ENCODE measurements at regions not wholly inside any gene's neighbourhood (a gene's known extent, or its start where the extent isn't known, plus 50 kb on each side); places are given as distances from the start of the nearest gene placed in this dataset.

DNA sequence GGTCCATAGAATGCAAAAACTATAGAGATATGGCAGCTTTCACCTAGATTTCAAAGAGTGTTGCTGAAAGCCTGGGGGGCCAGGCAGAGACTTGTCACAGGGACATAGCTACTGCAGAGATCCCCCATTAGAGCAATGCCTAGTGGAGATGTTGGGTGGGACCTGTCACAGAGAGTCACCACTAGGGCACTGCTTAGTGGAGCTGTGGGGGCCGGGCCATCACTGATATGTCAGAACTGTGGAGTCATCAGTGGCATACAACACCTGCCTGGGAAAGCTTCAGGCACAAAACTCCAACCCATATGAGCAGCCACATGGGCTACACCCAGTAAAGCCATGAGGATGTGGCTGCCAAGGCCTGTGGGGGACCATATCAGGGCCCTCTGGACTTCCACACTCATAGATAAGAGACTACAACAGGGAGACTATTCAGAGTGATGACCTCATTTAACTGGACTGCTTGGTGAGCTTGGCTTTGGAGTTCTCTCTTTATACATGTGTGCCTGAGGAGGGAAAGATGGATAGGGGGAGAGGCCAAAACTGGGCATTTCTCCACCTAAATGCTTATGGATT, 176.3 kb downstream of the ZNF621 start:
- DNase-seq (ENCODE audit: low read depth, low spot score) = no peak

DNA sequence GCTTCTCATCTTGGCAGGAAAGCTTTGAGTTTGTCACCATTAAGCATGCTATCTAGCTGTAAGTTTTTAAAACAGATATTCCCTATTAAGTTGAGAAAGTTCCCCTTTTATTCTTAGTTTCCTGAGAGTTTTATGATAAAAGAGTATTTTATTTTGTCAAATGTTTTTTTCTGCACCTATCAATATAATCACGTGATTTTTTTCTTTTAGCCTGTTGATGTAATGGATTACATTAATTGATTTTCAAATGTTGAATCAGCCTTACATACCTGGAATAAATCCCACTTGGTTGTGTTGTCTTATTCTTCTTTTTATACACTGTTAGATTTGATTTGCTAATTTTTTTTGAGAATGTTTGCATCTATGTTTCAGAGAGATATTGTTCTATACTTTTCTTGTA, 179.5 kb downstream of the ZNF621 start:
- DNase-seq (ENCODE audit: low read depth, low spot score) = no peak

DNA sequence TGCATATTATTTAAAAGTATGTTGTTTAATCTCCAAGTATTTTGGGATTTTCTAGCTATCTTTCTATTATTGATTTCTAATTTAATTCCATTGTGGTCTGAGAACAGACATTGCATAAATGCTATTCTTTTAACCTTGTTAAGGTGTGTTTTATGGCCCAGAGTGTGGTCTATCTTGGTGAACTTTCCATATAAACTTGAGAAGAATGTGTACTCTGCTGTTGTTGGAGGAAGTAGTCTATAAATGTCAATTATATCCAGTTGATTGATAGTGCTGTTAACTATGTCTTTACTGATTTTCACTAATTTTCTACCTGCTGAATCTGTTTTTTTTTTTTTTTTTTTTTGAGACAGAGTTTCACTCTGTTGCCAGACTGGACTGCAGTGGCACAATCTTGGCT, 180.9 kb downstream of the ZNF621 start:
- DNase-seq (ENCODE audit: low read depth, low spot score) = no peak

DNA sequence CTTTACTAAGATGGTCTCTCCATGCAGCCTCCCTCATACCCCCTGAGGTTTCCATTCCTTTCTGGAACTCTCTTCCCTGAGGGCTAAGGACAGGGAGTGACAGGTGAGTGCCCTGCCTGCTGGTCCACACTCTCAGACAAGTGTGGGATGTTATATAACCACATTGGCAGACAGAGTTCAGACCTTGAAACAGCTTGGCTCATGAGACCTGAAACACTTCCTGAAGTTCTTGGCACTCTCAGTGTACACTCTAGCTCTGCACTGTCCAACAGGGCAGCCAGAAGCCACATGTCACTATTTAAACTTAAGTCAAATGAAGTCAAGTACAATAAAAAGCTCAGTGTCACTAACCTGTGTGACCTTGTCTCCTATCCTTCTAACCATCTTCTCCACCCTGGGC, 188.5 kb downstream of the ZNF621 start:
- no peak for DNase-seq (ENCODE audit: low read depth, low spot score)

DNA sequence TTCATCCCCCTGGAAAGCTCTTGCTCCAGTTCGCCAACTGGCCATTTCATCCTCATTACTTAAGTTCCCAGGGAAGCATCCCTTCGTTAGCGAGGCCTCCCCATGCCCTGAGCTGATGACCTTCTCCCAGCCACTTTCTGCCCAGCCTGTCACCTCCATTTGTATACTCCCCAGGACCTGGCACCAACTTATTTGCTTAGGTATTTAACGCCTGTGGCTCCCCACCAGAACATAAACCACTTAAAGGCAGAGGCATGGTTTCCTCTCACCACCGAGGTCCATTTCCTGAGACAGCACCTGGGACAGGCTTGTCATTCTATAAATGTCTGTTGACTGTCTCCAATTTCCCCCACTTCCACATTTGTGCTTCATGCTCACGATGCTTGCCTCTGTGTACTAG, 189.0 kb downstream of the ZNF621 start:
- no peak for DNase-seq (ENCODE audit: low read depth, low spot score)

DNA sequence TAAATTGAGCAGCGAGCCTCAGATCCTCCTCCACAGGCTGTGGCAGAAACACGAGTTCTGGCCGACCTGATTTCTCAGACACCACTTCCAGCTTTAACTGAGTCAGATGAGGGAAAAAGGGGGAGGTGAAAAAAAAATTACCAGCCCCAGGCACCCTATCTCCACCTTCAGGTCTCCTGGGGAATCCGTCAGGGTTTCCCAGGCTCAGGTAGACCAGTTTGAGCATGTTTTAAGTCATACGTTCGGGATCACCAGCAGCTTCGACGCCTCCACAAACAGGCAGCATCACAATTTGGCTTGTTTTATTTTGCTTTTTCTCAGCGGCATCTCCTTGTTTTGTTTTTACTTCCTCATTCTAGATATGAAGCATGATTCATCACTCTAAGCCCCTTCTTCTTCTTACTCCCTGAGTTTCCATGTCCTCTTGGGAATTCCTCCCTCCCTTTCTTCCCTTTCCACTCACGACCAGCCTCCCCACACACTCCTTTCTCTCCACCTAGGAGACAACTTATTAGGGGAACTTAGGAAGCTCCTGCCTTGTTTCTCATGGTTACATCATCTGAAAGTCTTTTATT, 190.1 kb downstream of the ZNF621 start:
- DNase-seq (ENCODE audit: low read depth, low spot score) = no peak

DNA sequence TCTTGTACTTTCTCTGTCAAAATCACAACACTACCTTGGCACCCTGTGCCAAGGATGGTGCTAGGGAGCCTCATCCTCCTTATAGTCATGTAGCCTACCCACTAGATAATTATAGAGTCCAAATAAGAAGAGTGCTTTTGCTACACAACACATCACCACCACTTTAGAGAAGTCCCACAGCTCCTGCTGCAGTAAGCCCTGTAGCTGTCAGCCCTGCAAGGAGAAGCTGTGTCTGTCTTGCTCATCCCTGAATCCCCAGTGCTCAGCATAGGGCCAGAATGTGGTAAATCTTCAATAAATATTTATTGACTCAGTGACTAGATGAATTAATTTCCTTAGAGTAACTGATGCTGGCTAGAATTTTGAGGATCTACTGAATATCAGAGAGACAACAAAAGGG, 190.8 kb downstream of the ZNF621 start:
- no peak for DNase-seq (ENCODE audit: low read depth, low spot score)

DNA sequence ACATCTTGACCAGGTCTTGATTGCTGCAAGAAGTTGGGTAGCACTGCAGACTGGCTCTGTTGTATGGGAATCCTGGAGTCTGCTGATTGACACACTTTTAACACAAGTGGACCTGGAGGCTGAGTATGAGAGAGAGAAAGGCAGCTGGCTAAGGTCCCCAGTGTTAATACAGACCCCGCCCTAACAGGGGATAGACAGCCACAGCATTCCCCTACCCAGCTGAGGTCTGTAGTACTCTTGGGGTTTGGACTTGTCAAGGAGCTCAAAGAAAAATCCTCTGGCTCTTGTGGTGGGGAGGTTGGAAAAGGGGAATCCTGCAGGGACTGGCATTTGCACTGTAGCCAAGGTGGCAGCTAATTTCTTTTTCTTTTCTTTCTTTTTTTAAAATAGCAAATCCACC, 192.7 kb downstream of the ZNF621 start:
- DNase-seq (ENCODE audit: low read depth, low spot score) = no peak

DNA sequence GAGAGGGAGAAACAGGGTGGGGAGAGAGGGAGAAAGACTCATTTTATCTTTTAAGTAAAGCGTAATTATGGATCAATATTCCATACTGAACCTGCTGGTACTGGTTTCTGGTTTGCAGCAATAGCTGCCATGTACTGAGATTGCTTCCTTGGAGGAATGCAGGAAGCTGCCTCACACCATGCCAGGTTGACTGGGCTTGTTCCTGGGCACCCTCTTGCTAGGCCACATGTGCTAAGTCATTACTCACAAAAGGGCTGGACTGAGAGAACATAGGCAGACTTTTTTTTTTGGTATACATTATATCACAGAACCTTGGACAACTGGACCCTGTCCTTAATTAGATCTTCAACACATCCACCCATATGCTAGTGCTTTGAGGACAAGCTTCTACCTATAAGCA, 193.4 kb downstream of the ZNF621 start:
- DNase-seq (ENCODE audit: low read depth, low spot score) = no peak

DNA sequence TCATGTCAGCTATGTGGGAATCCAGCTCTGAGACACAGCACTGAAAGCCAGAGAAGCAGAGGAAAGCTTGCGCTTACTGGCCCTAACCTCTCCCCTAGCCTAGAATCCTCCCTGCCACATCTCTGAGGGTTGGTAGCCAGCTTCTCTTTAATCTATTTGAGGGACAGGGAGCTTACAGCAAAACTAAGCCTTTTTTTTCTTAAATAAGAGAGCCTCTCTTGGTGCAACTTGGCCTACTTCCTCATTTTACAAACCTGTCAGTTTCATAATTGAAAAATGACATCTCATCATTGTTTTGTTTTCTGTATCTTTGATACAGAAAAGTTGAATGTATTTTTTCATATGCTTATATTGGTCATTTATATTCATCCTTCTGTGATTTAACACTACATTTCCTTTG, 193.9 kb downstream of the ZNF621 start:
- DNase-seq (ENCODE audit: low read depth, low spot score) = no peak

DNA sequence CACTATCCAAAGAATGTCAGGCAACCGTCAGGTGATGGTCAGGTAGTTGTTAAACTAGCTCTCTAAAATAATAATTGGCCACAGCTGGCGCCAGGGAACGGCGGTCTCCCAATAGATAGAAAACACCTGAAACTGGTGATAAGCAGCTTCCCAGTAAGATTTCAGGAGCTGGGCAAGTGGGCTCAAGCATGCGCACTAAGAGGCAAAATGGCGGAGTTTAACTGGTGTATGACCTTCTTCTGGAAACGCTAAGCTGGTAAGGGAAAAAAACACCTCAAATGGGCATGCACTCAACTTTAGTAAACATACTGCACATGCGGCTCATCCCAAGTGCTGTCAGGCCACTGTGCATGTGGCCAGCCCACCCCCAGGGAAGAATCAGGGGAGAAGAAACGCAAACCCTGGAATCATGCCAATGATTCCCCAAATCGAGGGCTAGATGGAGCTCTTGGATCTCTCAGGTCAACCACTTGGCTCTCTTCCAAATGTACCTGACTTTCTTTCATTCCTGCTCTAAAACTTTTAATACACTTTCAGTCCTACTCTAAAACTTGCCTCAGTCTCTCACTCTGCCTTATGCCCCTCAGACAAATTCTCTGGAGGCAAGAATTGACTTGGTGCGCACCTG, 195.0 kb downstream of the ZNF621 start:
- DNase-seq (ENCODE audit: low read depth, low spot score) = peak; percentile 27

DNA sequence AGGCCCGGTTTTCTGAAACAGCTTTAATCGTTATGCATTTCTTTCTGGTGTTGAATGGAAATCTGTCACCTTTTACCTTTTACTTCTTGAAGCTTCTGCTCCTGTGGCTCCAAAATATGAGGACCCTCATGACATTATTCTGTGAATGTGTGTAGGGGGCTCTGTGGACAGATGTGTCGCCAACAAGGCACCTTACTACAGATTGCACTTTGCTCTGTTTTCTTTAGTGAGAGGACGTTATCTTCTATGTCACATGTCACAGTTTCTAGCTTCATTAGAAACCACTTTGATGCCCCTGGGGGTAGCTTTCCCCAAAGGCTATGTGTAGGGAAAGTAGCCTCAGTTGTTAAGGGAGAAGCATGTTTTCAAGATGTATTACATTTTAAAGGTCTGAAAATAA, 195.6 kb downstream of the ZNF621 start:
- DNase-seq (ENCODE audit: low read depth, low spot score) = no peak

DNA sequence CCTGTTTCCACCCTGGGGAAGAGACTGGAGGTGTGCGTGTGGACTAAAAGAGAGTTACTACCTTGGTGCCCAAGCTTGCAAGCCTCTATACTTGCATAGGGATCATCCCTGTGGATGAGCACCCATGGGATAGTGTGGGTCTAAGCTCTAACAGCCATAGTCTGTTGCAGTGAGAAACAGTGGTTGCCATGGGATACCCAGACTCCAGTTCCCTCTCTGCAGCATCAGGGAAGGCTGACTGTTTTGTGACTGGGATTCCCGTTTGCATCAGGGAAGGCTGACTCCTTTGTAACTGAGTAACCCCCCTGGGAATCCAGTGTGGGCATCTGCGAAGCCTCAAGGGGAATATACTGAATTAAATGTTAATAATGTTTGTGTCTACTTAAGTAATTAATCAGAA, 196.1 kb downstream of the ZNF621 start:
- DNase-seq (ENCODE audit: low read depth, low spot score) = no peak

DNA sequence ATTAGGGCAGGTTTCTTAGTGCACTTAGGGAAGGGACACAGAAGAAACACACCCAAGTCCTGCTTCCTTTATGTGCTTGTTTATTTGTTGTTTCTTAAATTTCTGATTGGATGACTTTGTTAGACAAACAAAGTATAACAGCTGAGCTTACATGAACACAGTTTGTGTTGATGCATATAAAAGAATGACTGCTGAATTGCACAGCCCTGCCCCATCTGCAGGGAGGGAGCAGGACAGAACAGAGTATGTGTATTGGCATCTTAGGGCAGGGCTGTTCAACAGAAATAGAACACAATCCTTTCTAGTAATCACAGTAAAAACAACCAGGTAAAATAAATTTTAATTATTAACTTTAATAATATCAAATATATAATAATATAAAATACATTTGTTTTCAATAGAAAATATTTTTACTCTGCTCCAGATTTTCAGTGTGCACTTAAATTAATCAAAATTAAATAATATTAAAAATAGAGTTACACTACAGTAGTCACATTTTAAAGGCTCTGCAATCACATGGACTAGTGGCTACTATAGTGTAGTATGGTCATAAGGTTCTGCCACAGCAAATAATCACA, 198.4 kb downstream of the ZNF621 start:
- no peak for DNase-seq (ENCODE audit: low read depth, low spot score)

DNA sequence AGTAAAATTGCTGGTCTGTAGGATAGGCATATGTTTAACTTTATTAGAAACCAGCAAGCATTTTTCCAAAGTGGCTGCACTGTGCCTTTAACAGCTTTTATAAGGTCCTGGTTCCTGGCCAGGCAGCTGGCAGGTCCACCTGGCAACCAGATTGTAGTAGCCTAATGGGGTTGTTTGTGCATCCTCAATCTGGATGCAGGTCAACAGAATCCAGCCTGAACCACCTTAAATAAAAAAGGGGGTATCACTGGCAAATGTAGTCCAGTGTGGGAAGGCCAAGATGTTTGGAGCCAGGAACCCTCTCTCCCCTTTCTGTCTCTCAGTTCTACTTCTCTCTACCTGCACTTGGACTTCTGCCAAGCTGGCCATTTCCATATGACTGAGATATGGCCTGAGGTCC, 200.3 kb downstream of the ZNF621 start:
- no peak for DNase-seq (ENCODE audit: low read depth, low spot score)

DNA sequence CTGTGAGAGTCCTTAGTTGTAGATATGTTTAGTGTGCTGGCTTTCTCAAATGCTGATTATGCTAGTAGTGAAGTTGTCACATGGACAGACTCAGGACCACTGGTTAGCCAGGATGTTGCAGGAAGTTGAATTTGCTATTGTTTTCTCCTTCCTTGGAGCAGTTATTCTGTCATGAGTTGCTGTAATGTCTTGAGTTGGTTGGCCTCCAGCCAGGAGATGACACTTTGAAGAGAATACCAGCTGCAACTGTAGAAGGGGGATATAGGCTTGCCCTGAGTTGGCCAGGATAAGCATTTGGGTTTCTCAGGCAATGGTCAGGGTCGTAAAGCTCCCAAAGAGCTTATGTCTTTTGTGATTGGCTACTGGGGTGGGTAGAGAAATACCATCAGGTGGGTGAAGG, 206.7 kb downstream of the ZNF621 start:
- no peak for DNase-seq (ENCODE audit: low read depth, low spot score)

DNA sequence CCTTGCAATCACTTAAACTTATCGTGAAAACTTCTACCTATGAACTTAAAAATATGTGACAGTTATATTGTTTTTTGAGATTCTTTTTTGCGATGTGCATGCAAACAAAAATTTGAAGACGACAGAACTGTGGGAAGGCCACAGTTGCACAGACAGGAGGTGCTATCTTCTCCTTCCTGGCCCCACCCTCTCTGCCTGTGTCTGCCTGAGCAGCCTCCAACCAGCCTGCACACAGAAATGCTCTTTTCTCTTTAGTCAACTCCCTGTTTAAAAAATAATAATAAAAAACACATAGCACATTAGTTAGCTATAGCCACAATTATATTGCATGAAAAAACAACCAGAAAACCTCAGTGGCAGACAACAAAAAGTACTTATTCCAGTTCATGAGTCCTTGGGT, 212.2 kb downstream of the ZNF621 start:
- DNase-seq (ENCODE audit: low read depth, low spot score) = no peak

DNA sequence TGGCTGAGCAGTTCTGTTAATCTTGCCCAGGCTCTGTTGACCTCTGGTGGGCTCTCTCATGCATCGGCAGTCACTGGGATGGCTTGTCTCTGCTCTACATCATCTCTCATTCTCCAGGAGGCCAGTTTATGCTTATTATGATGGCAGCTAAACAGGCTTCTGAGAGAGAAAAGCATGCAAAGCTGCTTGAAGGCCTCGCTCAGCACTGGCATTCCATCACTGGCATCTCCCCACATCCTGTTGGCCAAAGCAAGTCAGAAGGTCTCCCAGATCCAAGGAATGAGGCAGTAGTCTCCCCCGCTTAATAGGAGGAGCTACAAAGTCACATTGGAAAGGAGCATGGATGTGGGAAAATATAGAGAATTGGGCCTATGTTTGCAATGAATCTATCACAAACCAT, 212.6 kb downstream of the ZNF621 start:
- DNase-seq (ENCODE audit: low read depth, low spot score) = peak; percentile 22

DNA sequence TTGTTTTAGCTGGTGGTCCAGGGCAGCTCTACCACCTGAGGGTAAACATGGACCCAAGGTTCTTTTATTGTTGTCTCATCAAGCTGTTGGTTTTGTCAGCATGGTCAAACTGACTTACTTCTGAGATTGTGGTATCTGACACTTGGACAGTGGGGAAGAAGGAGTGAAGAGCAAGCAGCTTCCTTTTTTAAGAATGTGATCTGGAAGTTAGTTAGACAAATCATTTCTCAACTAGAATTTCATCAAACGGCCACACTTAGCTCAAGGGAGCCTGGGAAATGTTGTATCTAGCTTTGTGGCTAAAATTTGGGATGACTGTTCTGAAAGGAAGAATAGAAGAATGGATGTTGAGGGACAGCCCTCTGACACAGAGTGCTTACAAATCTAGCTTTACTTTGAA, 215.2 kb downstream of the ZNF621 start:
- no peak for DNase-seq (ENCODE audit: low read depth, low spot score)

DNA sequence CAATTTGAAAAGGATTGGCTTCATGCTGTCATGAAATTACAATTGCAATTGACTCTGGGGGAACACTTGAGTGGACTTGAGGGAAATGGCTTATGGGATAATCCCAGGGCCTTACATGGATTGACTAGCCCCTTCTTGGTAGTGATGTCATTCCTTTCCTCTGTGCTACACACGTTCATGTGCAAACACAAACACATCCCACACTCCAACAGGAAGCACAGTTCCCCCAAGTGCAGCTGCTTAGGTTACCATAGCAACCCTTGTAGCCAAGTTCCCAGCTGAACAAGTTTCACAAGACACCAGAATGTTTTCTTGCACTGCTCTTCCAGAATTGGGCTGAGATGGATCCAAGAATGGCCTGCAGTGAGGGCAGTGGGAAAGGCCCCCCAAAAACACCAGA, 217.0 kb downstream of the ZNF621 start:
- peak; percentile 46 for DNase-seq (ENCODE audit: low read depth, low spot score)

DNA sequence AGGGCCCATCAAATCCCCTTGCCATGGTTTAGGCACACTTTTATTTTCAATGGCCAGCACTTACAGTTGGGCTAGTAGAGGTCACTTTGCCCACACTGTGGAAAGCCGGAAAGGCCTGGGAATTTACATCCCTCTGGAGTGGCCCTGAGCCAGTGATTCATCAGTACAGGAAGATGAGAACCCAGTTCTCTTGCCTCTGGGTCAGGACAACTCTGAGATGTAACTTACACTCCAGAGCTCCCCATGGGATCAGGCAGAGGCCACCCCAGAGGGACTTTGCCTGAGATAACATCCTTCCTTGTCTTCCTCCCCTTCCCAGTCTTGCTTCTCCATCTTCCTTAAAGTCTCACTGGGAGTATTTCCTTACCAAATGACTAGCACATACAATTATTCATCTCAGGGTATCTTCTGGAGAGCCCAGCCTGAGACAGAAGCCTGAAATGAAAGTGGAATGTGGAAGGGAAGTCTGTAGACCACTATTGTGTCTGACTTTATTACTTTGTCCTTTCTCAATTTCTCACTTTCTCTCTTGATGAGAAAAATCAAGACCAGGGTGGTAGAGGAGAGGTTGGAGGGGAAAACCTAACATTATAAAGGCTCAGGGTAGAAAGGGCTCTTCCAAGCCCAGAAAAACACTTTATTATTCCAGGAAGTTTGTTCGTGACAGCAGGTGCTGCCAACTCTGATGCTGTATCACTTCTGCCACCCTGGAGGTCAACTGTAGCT, 220.8 kb downstream of the ZNF621 start:
- no peak for DNase-seq (ENCODE audit: low read depth, low spot score)

DNA sequence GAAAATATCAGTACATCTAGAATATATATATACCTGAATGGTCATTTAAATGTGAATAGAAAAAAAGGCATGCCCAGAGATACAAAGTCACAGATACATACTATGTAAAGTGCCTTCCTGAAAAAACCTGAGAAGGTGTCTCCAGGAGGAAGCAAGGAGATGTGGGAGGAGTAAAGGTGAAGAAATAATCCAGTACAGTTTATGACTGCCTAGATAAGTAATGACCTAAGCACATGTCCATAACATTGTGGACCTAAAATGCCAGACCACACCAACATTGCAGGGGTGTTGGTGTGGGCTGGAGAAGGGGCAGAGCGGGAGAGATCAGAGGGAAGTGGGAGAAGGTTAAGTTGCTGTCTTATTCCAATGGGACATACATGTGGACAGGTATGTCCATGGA, 226.9 kb downstream of the ZNF621 start:
- DNase-seq (ENCODE audit: low read depth, low spot score) = no peak

DNA sequence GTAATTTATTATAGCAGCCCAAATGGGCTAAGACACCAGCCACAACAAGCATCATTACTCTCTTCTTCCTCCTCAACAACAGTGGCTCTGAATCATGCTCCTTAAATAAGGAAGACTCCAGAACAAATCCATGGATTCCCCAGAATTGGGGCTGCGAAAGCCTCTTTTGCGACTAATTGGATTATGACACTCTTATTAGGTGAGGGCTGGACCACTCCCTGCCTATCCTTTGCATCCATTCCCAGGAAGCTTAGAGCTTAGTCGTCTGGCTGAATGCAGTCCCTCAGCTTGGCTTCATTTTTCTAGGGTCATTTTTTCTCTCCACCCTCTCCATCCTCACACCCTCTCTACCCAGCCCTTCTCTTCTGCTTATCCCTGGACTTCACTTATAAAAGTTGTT, 227.7 kb downstream of the ZNF621 start:
- no peak for DNase-seq (ENCODE audit: low read depth, low spot score)

Measured in astrocyte of the hippocampus (primary cell).